HUES48 (cell line): ENCODE measurements at regions not wholly inside any gene's neighbourhood (a gene's known extent, or its start where the extent isn't known, plus 50 kb on each side); places are given as distances from the start of the nearest gene placed in this dataset.

Experiments used
- H3K27ac ChIP-seq: one replicate; pipeline ENCODE4 v1.7.0; 2013; ENCODE audit warnings: low read depth, low read length, inconsistent platforms
- H3K27me3 ChIP-seq: 2 replicates; pipeline ENCODE4 v1.6.1; 2013; ENCODE audit warnings: mild to moderate bottlenecking, low read length; ENCODE audit not compliant: control insufficient read depth, insufficient read depth
- H3K36me3 ChIP-seq: 2 replicates; pipeline ENCODE4 v1.6.1; 2013; ENCODE audit warnings: low read length; ENCODE audit not compliant: control insufficient read depth, insufficient read depth
- H3K4me1 ChIP-seq: 2 replicates; pipeline ENCODE4 v1.6.1; 2013; ENCODE audit warnings: mild to moderate bottlenecking, low read length; ENCODE audit not compliant: control insufficient read depth, insufficient read depth
- H3K4me3 ChIP-seq: 2 replicates; pipeline ENCODE4 v1.5.1; 2013; ENCODE audit warnings: mild to moderate bottlenecking, low read depth, low read length
- H3K9ac ChIP-seq: 2 replicates; pipeline ENCODE4 v1.6.1; 2013; ENCODE audit warnings: mild to moderate bottlenecking, low read depth, low read length, moderate library complexity
- H3K9me3 ChIP-seq: 2 replicates; pipeline ENCODE4 v1.6.1; 2013; ENCODE audit warnings: low read length; ENCODE audit not compliant: control insufficient read depth, insufficient read depth

DNA sequence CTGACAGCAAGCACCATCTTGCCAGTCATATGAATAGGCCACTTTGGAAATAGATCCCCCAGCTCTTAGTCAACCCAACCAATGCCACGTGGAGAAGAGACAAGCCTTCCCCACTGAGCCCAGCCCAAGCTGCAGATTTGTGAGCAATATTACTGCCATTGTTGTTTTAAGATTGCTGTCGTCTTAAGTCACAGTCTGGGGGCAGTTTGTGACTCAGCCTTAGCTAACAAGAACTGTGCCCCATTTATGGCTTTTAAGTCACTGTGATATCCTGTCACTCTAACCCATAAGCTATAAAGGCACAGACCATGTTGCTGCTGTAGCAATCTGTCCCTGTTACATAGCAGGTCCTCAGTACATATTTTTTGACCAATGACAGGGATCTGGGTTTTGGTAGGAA, 464.2 kb downstream of the MED13L start:
- H3K9ac ChIP-seq, result no peak overlapping the region
- H3K36me3 ChIP-seq, result no peaks in the 10 kb centered on the region
- no peaks in the 10 kb centered on the region for H3K27me3 ChIP-seq
- no peak overlapping the region for H3K27ac ChIP-seq
- no peaks in the 10 kb centered on the region for H3K9me3 ChIP-seq
- H3K4me1 ChIP-seq, result no peaks in the 10 kb centered on the region
- H3K4me3 ChIP-seq, result no peak overlapping the region

DNA sequence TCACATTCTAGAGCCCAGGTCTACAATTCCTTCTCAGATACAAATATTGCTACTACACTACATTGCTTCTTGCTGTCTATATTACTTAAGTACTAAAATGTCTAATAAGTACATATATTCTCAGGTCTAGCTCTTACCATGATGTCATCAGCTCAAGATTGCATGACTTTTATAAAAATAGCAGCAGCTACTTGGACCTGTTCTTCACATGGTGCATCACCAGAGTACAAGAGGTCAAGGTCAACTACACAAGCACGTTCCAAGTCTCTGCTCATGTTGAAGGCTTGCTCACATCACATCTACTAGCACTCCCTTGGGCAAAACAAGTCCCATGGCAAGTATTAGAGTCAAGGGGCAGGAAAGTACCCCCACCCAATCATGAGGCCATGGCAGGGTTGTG, 465.6 kb downstream of the MED13L start:
- H3K4me1 ChIP-seq, result no peaks in the 10 kb centered on the region
- no peaks in the 10 kb centered on the region for H3K27me3 ChIP-seq
- H3K27ac ChIP-seq, result no peak overlapping the region
- no peaks in the 10 kb centered on the region for H3K9me3 ChIP-seq
- H3K9ac ChIP-seq, result no peak overlapping the region
- H3K4me3 ChIP-seq, result no peak overlapping the region
- no peaks in the 10 kb centered on the region for H3K36me3 ChIP-seq

DNA sequence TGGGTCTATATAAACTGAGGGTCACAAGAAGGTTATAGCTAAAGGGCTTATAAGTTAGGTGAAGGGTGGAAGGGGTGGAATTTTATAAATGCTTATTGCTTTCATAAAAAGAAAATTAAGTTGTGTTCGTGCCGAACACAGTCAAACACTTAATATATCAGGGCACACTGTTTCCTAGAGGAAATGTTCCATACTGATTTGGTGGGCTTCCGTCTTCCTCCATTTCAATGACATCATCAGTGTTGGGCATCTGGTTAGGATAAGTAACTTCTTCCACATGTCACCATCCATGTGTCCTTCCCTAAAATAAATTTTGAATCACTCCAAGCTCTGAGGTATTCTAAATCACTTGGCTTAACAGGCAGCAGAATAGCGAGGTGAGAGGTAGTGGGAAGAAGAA, 466.4 kb downstream of the MED13L start:
- no peaks in the 10 kb centered on the region for H3K36me3 ChIP-seq
- no peak overlapping the region for H3K27ac ChIP-seq
- H3K4me1 ChIP-seq, result no peaks in the 10 kb centered on the region
- no peaks in the 10 kb centered on the region for H3K27me3 ChIP-seq
- H3K4me3 ChIP-seq, result no peak overlapping the region
- H3K9ac ChIP-seq, result no peak overlapping the region
- H3K9me3 ChIP-seq, result no peaks in the 10 kb centered on the region

- H3K27ac ChIP-seq, result no peak overlapping the region
- H3K9ac ChIP-seq, result no peak overlapping the region
- H3K9me3 ChIP-seq, result no peaks in the 10 kb centered on the region
- no peak overlapping the region for H3K4me3 ChIP-seq
- no peaks in the 10 kb centered on the region for H3K4me1 ChIP-seq
- no peaks in the 10 kb centered on the region for H3K27me3 ChIP-seq
- H3K36me3 ChIP-seq, result no peaks in the 10 kb centered on the region
Measured at GRCh38 chr12:115810122-115810901, 467.2 kb downstream of the MED13L start.

- no peak overlapping the region for H3K4me3 ChIP-seq
- H3K27me3 ChIP-seq, result no peaks in the 10 kb centered on the region
- H3K27ac ChIP-seq, result no peak overlapping the region
- no peaks in the 10 kb centered on the region for H3K9me3 ChIP-seq
- no peak overlapping the region for H3K9ac ChIP-seq
- H3K4me1 ChIP-seq, result no peaks in the 10 kb centered on the region
- H3K36me3 ChIP-seq, result no peaks in the 10 kb centered on the region
Measured at GRCh38 chr12:115806000-115806399, 471.5 kb downstream of the MED13L start.

DNA sequence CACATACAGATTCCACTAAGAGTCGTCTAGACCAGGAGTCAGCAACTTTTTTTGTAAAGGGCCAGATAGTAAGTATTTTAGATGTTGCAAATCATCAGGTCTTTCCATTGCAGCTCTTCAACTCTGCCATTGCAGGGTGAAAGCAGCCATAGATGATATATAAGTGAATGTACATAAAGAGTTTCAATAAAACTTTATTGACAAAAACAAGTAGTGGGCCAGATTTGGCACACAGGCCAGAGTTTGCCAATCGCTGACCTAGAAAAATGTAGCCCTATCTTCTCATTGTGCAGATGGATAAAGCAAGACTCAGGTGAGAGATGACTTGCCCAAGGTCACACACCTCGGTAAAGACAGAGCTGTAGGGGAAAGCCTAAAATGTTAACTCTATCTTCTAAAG, 474.7 kb downstream of the MED13L start:
- H3K4me1 ChIP-seq, result no peaks in the 10 kb centered on the region
- H3K4me3 ChIP-seq, result no peak overlapping the region
- H3K27ac ChIP-seq, result no peak overlapping the region
- H3K9me3 ChIP-seq, result no peaks in the 10 kb centered on the region
- H3K27me3 ChIP-seq, result no peaks in the 10 kb centered on the region
- H3K36me3 ChIP-seq, result no peaks in the 10 kb centered on the region
- H3K9ac ChIP-seq, result no peak overlapping the region

DNA sequence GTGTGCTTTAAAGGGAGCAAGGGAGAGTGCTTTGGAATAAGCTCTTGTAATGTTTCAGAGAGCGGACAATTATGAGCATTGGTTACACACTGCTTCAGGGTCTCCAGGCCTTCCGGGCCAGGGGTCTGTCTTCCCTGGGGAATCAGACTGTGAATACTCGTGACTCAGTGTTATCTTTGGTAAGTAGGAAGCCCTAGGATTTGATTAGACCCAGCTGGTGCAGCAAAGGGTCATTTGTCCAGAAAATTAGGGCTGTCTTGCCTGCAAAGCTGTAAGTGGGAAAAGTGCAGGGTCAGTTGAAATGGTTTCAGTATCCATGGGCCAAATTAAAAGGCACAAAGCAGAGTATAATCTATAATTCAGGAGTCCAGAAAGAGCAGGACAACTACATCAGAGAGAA, 475.6 kb downstream of the MED13L start:
- Histone ChIP-seq H3K27ac (no peak overlapping the region), H3K4me3 (no peak overlapping the region), H3K9ac (no peak overlapping the region), H3K27me3 (no peaks in the 10 kb centered on the region), H3K36me3 (no peaks in the 10 kb centered on the region), H3K4me1 (no peaks in the 10 kb centered on the region), H3K9me3 (no peaks in the 10 kb centered on the region)

DNA sequence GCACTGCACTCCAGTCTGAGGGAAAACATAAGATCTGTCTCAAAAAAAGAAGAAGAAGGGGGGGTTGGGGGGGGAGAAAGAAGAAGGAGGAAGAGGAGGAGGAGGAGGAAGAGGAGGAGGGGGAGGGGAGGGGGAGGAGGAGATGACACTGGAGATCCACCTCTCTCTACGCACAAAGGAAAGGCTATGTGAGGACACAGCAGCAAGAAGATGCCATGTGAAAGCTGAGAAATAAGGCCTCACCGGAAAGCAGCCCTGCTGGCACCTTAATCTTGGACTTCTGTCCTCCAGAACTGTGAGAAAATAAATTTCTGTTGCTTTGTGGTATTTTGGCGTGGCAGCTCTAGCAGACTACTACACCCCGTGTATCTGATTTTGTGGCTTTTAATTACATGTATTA, 477.9 kb downstream of the MED13L start:
- H3K9me3 ChIP-seq, result no peaks in the 10 kb centered on the region
- H3K27ac ChIP-seq, result no peak overlapping the region
- H3K27me3 ChIP-seq, result no peaks in the 10 kb centered on the region
- no peak overlapping the region for H3K9ac ChIP-seq
- H3K4me1 ChIP-seq, result no peaks in the 10 kb centered on the region
- no peaks in the 10 kb centered on the region for H3K36me3 ChIP-seq
- no peak overlapping the region for H3K4me3 ChIP-seq

DNA sequence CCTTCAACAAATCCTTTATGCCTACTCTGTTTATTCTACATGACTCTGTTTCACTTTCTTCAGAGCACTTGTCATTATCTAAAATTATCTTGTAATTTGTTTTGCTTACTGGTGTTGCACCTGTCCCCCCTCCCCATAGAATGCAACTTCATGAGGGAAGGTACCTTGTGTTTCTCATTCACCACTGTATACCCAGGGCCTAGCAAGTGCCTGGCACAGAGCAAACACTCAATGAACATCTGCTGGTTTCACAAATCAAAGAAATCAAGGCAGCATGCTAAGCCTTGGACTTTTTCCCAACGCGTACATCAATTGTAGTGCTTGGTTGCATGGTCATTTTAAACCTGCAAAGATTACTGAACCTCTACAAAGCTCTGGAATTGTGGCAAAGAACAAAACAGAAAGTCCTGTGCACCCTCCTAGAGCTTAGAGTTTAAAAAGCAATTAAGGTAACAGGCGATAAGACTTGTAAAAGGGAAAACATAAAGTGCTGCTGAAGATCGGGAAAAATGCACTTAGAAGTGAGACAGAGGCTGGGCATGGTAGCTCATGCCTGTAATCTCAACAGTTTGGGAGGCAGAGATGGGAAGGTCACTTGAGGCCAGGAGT, 479.1 kb downstream of the MED13L start:
- no peak overlapping the region for H3K9ac ChIP-seq
- H3K36me3 ChIP-seq, result no peaks in the 10 kb centered on the region
- H3K9me3 ChIP-seq, result no peaks in the 10 kb centered on the region
- H3K27ac ChIP-seq, result no peak overlapping the region
- H3K27me3 ChIP-seq, result no peaks in the 10 kb centered on the region
- H3K4me3 ChIP-seq, result no peak overlapping the region
- no peaks in the 10 kb centered on the region for H3K4me1 ChIP-seq

DNA sequence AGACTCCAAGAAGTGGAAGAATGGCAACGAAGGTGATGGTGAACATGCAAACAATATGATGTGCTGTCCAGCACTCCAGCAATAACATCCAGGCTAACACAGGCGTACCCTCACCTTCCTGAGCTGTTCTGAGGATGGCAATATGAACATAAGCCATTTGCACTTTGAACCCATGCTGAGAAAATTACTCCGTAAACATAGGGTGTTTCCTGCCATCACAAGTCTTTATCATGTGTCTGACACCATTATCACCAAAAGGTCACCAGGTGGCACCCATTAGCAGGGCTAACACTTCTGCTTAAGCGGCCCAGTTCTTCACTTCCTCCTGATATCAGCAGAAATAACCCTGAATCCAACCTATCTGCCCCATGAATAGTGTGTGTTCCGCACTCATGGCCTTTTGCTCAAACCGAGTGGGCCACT, 482.8 kb downstream of the MED13L start:
- Histone ChIP-seq H3K27ac (no peak overlapping the region), H3K27me3 (no peaks in the 10 kb centered on the region), H3K9ac (no peak overlapping the region), H3K9me3 (no peaks in the 10 kb centered on the region), H3K4me1 (no peaks in the 10 kb centered on the region), H3K4me3 (no peak overlapping the region), H3K36me3 (no peaks in the 10 kb centered on the region)

- H3K9me3 ChIP-seq, result no peaks in the 10 kb centered on the region
- no peaks in the 10 kb centered on the region for H3K36me3 ChIP-seq
- no peak overlapping the region for H3K27ac ChIP-seq
- H3K27me3 ChIP-seq, result no peaks in the 10 kb centered on the region
- H3K4me1 ChIP-seq, result no peaks in the 10 kb centered on the region
- H3K9ac ChIP-seq, result no peak overlapping the region
- H3K4me3 ChIP-seq, result no peak overlapping the region
Measured at GRCh38 chr12:115791331-115791730, 486.2 kb downstream of the MED13L start.
